HG02973 (cell line): ENCODE measurements at regions not wholly inside any gene's neighbourhood (a gene's known extent, or its start where the extent isn't known, plus 50 kb on each side); places are given as distances from the start of the nearest gene placed in this dataset.
A peak's percentile ranks its signal among the peaks of the same experiment; 100 is the strongest.

Experiments used
- ATAC-seq: cut with Tn5 transposase; IDR thresholded peaks from one replicate; pipeline ENCODE4 v1.9.1; 2021; ENCODE audit warnings: moderate library complexity; ENCODE audit not compliant: unreplicated experiment

DNA sequence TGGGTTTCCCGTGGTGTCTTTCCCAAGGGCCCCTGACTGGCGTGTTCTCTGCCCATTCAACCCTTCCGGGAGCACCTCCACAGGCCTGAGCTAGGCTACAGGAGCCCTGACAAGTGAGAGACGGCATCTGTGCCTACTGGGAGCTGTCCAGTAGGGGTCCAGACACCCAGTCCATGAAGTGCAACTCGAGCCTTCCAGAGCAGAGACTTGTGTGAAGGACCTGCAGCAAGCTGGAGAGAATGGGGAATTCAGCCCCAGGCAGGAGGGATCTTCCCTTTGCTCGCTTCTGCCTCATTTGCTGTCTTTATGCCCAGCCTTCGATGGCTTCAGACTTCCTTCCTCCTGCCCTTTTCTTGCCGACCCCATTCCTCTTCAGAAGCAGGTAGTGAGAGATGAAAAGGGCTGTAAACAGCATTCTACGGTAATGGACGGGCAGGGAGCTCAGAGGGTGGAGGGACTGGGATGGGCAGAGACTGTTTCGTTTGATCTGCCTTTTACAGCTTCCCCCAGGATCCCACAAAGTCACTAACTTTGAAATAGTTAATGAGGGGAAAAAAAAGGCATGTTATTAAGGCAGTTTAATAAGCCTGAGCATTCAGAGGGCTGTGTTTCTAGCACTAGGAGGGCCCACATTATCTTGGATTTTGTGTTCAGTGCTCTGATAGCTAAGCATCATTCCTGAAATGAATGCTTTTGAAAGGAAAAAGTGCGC, 327.6 kb downstream of the FGF9 start:
- no peak for ATAC-seq

GRCh38 chr13:21999666-22000065, 328.8 kb downstream of the FGF9 start:
- ATAC-seq = no peak

DNA sequence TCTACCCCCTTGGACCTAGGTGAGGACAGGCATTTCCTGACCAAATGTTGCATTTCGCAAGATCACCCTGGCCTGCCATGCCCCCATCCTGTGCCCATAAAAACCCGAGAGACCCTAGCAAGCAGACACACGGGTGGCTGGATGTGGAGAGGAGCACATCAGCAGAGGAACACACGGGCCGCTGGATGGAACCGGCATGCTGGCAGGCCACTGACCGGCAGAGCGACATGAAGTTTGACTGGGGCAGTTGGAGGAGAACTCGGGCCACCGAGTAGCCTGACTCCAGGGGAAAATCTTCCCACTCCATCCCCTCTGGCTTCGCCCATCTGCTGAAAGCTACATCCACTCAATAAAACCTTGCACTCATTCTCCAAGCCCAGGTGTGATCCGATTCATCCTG, 329.3 kb downstream of the FGF9 start:
- ATAC-seq = no peak

DNA sequence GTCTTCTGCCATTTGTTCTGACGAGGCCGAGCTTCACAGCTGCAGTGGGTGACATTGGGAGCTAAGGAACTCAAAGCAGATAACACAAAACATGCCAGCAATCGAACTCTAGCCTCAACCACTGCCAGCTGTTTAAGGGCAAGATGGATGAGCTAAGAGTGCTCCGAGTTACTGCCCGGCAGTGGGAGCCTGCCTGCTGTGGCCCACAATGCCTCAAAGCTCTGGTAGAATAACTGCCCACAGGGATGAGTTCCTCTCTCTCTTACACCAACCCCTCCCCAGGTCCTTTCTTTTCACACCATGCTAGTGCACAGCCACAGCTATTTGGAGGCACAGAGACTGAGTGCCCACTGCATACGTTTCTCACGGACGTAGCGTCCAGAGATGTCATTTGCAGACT, 330.5 kb downstream of the FGF9 start:
- no peak for ATAC-seq

DNA sequence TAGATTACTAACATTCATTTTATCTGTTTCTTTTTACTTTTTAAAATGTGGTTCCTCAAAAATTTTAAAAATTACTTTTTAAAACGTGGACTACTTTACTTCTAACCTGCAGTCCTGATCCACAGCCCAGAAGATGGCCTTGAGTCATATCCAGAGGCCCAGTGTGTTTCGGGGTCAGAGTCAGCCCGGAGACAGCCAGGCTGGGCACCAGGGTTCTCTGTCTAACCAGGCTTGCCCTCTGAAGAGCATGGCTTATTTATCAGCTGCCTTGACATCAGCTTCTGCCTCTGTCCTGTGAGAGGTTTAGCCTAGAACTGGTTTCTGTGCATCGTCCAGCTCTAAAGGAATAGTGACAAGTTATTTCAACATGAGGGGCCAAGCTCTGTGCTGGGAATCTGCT, 332.0 kb downstream of the FGF9 start:
- no peak for ATAC-seq

DNA sequence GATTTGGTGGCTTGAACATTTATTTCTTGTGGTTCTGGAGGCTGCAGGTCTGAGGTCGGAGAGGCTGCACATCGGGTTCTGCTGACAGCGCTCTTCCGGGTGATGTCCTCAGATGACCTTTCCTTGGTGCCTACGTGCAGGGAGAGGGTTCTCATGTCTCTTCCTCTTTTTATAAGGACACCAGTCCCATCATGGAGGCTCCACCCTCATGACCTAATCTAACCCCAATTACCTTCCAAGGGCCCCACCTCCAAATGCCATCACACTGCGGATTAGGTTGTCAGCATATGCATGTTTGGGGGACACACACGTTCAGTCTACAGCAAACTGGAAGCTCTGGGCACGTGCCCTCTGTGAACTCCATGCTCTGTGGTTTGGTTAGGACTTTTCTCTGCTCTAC, 338.6 kb downstream of the FGF9 start:
- no peak for ATAC-seq

DNA sequence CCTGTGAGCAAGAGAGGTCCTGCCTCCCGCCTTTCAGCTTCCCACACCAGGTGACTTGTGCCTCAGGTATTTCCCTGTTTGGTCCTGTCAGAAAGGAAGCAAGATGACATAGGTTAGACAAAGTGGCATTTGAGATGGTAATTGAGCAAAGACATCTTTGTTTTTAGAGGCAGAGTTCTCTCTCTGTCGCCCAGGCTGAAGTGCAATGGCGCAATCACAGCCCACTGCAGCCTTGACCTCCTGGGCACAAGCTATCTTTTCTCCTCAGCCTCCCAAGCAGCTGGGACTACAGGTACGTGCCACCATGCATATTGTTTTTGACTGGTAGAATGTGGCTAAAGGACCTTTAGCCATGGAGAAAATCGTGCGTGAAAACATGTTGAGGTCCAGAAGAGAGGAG, 339.1 kb downstream of the FGF9 start:
- ATAC-seq = no peak

DNA sequence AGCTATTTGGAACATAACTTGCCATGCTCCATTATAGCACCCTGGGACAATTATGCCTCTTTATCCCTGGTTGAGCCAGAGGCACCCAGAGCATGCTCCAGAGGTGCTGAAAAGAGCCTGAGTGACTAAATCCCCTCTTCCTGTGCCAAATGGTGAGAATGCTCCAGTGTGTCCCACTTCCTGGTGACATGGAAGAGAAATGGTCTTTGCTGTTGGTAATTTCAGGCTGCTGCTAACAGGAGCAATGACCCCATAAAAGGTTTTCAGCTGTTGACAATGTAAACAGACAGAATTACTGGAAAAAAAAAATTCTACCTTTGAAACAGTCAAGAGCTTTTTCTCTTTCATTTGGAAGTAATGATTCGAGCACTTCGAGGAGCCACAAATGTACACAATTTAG, 341.8 kb downstream of the FGF9 start:
- ATAC-seq = no peak

- no peak for ATAC-seq
Measured at GRCh38 chr13:22014469-22014868, 343.6 kb downstream of the FGF9 start.

DNA sequence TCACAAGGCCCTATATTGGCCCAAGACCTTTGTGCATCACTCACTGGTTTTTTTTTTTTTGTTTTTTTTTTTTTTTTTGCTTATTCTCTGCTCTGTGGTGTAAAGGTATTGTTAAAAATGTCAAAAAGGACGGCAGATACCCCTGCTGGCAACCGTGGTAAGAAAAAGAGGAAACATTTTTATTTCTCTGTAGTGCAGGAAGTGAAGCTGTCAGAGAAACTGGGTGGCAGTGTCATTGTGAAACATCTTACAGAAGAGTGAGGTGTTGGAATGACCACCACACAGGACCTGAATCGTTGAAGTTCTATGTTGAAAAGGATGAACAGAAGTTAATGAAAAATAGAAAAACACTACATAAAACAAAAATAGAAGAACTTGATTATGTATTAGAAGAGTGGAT, 346.4 kb downstream of the FGF9 start:
- ATAC-seq = peak; percentile 92

DNA sequence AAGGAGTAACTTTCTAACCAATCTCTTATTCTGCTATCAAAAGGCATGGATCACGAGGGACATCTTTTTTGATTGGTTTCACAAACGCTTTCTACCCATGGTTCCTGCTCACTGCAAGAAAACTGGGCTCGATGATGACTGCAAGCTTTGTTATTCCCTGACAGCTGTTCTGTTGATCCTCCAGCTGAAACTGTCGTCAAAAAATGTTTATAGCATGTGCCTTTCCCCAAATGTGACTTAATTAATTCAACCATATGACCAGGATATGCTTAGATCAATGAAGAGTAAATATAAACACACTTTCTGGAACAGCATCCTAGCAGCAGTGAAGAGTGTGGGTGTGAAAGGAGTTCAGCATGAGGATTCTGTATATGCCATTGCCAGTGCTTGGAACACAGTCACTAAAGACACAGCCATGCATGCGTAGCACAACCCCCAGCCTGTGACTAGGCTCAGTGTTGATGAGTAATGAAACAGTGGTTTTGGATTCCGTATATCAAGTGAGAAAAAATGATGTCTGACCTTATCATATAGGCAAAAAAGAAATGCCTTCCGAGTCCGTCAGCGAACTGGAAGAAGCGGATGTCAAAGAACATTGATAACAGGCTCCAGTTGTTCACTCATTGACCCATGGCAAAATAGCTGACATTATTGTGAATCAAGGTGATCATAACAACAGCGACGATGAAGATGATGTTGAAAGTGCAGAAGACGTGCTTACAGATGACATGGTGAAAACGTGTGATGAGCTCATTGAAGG, 347.4 kb downstream of the FGF9 start:
- no peak for ATAC-seq

DNA sequence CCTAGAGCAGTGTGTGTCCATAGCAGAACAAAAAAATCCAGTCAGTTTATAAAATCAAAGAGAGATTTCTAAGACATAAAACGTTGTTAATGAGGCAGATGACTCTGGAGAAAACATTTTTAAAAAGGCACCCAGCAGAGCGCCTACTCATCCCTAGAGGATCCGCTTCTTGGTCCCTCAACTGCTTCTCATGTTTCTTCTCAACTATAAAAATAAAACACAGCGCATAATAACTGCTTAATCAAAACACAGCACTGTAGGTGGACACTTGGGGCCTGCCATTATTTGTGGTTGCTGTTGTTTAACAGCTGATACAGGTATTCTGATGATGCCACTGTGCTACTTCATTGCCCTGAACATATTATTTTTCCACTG, 347.9 kb downstream of the FGF9 start:
- ATAC-seq = no peak

GRCh38 chr13:22024381-22024994, 353.6 kb downstream of the FGF9 start:
- ATAC-seq = no peak

DNA sequence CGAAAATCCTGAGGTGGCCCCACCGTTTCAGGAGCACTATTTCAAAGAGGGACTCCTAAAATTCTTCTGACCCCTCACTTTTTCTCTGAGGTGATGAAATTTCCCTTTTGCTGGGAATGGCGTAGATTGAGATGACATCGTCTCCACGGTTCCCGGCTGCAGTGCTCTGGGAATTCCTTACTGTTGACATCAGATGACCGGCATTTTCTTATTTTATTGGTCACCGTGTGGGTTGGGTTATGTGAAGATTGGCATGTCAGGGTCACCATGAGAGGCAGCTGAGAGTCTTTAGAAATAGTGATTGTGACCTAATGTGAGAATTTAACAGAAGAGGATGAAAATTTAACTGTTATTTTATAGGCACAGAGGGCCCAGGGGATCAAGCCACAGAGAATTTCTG, 356.7 kb downstream of the FGF9 start:
- no peak for ATAC-seq

- no peak for ATAC-seq
Measured at GRCh38 chr13:22028831-22029230, 358.0 kb downstream of the FGF9 start.

DNA sequence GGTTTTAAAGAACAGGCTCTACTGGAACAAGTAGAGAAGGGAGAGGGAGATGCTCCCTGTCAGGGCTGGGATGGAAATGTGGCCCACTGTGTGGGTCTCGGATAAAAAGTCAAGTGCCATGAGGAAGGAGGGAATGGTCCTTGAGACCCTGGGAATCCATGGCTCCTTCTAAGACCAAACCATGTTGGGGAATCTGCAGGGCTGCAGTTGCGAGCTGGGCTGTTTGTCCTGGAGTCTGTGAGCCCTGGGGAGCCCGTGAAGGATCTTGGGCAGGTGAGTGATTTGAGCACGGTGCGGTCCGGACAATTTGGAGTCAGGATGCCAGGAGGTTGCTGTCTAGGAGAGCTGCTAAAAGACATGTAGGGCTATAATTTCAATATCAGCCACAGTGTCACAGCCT, 359.4 kb downstream of the FGF9 start:
- ATAC-seq = no peak

GRCh38 chr13:22031702-22032286, 360.9 kb downstream of the FGF9 start:
- no peak for ATAC-seq

GRCh38 chr13:22032905-22033304, 362.0 kb downstream of the FGF9 start:
- ATAC-seq = no peak

GRCh38 chr13:22039961-22040360, 369.1 kb downstream of the FGF9 start:
- ATAC-seq = no peak

DNA sequence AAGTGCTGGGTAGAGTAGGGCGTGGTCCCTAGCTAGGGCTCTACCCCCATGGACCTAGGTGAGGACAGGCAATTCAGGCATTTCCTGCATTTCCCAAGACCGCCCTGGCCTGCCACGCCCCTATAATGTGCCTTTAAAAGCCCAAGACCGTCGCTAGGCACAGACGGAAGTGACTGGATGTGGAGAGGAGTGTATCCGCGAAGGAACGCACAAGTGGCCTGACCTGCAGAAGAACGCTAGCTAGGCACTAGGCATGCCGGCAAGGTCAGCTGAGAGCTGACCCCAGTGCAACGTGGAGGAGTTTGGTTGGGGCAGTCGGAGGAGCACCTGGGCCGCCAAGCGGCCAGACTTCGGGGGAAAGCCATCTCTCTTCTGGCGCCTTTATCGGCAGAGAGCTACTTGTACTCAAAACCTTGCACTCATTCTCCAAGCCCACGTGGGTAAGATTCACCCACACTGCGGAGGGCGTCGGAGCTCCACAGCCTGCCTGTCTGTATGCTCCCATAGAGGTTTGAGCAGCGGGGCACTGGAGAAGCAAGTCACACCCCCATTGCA, 370.0 kb downstream of the FGF9 start:
- ATAC-seq = no peak

GRCh38 chr13:22041741-22042140, 370.9 kb downstream of the FGF9 start:
- no peak for ATAC-seq
